Sigmoid colon (tissue), 6 donors: ENCODE measurements at regions not wholly inside any gene's neighbourhood (a gene's known extent, or its start where the extent isn't known, plus 50 kb on each side); places are given as distances from the start of the nearest gene placed in this dataset.

ENCODE experiments used
- DNase-seq: peaks from one replicate; pipeline ENCODE4 v3.0.0-alpha.2; 2019
- H3K27ac ChIP-seq, 4 donors: fragments of 200-600 bp; sonication (generic); one replicate each; pipeline ENCODE4 v1.5.1; 2016 to 2019; ENCODE audit warnings: mild to moderate bottlenecking in 1 of 4
- H3K27me3 ChIP-seq, 3 donors: fragments of 200-600 bp; sonication (generic); one replicate each; pipeline ENCODE4 v1.5.1; 2019; ENCODE audit warnings: mild to moderate bottlenecking in 1 of 3
- H3K36me3 ChIP-seq, 4 donors: fragments of 200-600 bp; sonication (generic); one replicate each; pipeline ENCODE4 v1.5.1; 2016 to 2019
- H3K4me1 ChIP-seq, 4 donors: fragments of 200-600 bp; sonication (generic); one replicate each; pipeline ENCODE4 v1.5.1; 2017 to 2019
- H3K4me3 ChIP-seq, 4 donors: fragments of 200-600 bp; sonication (generic); one replicate each; pipeline ENCODE4 v1.5.1; 2017 to 2019; ENCODE audit warnings: mild to moderate bottlenecking in 2 of 4, moderate library complexity in 1 of 4
- H3K9me3 ChIP-seq, 4 donors: fragments of 200-600 bp in 3 of 4; sonication (generic) in 3 of 4; one replicate each; pipeline versions ENCODE4 v1.5.1 to v1.6.1; 2013 to 2019
- CTCF ChIP-seq, 4 experiments: fragments of 450-650 bp in 3 of 4; fragments of 200-600 bp in 1 of 4; IDR thresholded peaks; one replicate each; pipeline ENCODE4 v1.5.1; 2016 to 2019; ENCODE audit warnings: antibody characterized with exemption in 4 of 4, mild to moderate bottlenecking in 3 of 4, moderate library complexity in 2 of 4
- EP300 ChIP-seq, 4 donors: sonication (generic); formaldehyde crosslinking; IDR thresholded peaks; one replicate each; pipeline ENCODE4 v1.6.1; 2017; ENCODE audit warnings: antibody characterized with exemption in 4 of 4
- POLR2A ChIP-seq, 2 donors: fragments of 450-650 bp; IDR thresholded peaks; one replicate each; pipeline ENCODE4 v1.6.1; 2016; ENCODE audit warnings: antibody characterized with exemption in 2 of 2, mild to moderate bottlenecking in 2 of 2, moderate library complexity in 2 of 2
- POLR2AphosphoS5 ChIP-seq, 4 donors: sonication (generic); formaldehyde crosslinking; IDR thresholded peaks; one replicate each; pipeline ENCODE4 v1.6.1; 2017; ENCODE audit warnings: antibody characterized with exemption in 4 of 4
- WGBS, 2 donors: extraction: QIAGEN DNeasy Blood & Tissue Kit; methylation state at CpG; one replicate each; pipeline ENCODE4 v1.1.7; 2013; 5-methylcytosine and 5-hydroxymethylcytosine counted together
- intact Hi-C: fragments of 100-400 bp; cut with DNase I; formaldehyde crosslinking; loops from one replicate; pipeline ENCODE4 v1.15.1; 2023
- donor health status: healthy with polysubstance abuse.
- donor health status: healthy.

- no peak for TF ChIP-seq POLR2A (IDR thresholded peaks at IDR 0.05)
- TF ChIP-seq CTCF (IDR thresholded peaks at IDR 0.05) = no peak
- no peak for TF ChIP-seq POLR2AphosphoS5 (IDR thresholded peaks at IDR 0.05)
- TF ChIP-seq EP300 (IDR thresholded peaks at IDR 0.05) = no peak
- H3K36me3 ChIP-seq = no peaks in the 10 kb centered on the region
- H3K4me3 ChIP-seq = no peak overlapping the region
- 18 to 29% methylated on average over 1 of the region's 1 CpG for WGBS, 2 donors
- peaks cover 0 to 10% (median 4%) of the 10 kb centered on the region in 4 donors for H3K4me1 ChIP-seq
- H3K9me3 ChIP-seq = no peaks in the 10 kb centered on the region
- H3K27me3 ChIP-seq = no peaks in the 10 kb centered on the region
- no peak for DNase-seq
- intact Hi-C loops = no loop called here
- H3K27ac ChIP-seq = no peak overlapping the region
Observed at GRCh38 chr12:39240587-39240986, 202.3 kb downstream of the KIF21A start.

GRCh38 chr12:39239490-39240486 is 203.1 kb downstream of the KIF21A start:
- H3K36me3 ChIP-seq = no peaks in the 10 kb centered on the region
- peaks cover 0 to 14% (median 7%) of the 10 kb centered on the region in 4 donors for H3K4me1 ChIP-seq
- H3K27me3 ChIP-seq = no peaks in the 10 kb centered on the region
- no peaks in the 10 kb centered on the region for H3K9me3 ChIP-seq
- intact Hi-C loops = no loop called here
- no peak for DNase-seq
- H3K27ac ChIP-seq = no peak overlapping the region
- TF ChIP-seq POLR2AphosphoS5 (IDR thresholded peaks at IDR 0.05) (no peak), EP300 (IDR thresholded peaks at IDR 0.05) (no peak), POLR2A (IDR thresholded peaks at IDR 0.05) (no peak), CTCF (IDR thresholded peaks at IDR 0.05) (no peak)
- 10 to 38% methylated on average over 5 of the region's 5 CpGs for WGBS, 2 donors
- no peak overlapping the region for H3K4me3 ChIP-seq

GRCh38 chr12:39237004-39237403 is 205.9 kb downstream of the KIF21A start:
- TF ChIP-seq EP300 (IDR thresholded peaks at IDR 0.05) (no peak), POLR2A (IDR thresholded peaks at IDR 0.05) (no peak), POLR2AphosphoS5 (IDR thresholded peaks at IDR 0.05) (no peak), CTCF (IDR thresholded peaks at IDR 0.05) (no peak)
- 29 to 61% methylated on average over 2 of the region's 2 CpGs for WGBS, 2 donors
- intact Hi-C loops = no loop called here

DNA sequence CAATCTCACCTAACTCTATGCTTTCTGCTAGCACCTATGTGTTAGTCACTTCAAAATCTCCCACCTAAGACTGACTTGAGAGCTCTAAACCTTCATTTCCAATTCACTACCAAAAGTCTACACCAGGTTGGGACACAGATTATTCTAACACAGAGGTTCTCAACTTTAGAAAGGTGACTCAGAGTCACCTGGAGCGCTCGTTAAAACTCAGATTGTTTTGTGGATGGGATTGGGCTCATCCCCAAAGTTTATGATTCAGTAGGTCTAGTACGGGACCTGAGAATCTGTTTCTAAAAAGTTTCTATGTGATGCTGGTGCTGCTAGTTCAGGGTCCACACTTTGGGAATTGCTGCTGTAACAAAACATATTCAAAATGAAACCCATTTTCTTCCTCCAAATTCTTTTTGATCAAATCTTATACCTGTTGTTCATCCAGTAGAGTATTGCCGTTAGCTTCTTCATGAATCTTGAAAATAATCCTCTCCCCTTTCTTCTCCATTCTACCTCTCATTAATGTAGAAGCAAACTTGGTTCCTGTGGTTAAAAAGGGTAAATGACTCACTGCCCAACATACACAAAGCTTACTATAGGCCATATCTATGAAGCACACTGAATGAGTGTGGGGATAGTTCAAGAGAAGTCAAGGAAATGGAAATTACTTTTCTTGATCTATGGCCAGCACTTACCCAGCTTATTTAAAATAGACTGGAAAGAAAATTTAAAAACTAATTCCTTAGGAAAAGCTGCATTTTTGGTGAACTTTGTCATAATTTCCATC is 206.7 kb downstream of the KIF21A start:
- Histone ChIP-seq H3K27me3 (no peaks in the 10 kb centered on the region), H3K36me3 (no peaks in the 10 kb centered on the region), H3K4me3 (no peak overlapping the region), H3K4me1 (peaks cover 0 to 14% (median 7%) of the 10 kb centered on the region in 4 donors), H3K9me3 (no peaks in the 10 kb centered on the region), H3K27ac (no peak overlapping the region)
- 93 to 94% methylated on average over 4 of the region's 4 CpGs for WGBS, 2 donors
- intact Hi-C loops = no loop called here
- no peak for DNase-seq
- TF ChIP-seq EP300 (IDR thresholded peaks at IDR 0.05) = no peak
- TF ChIP-seq POLR2AphosphoS5 (IDR thresholded peaks at IDR 0.05) = no peak
- no peak for TF ChIP-seq CTCF (IDR thresholded peaks at IDR 0.05)
- no peak for TF ChIP-seq POLR2A (IDR thresholded peaks at IDR 0.05)

More at GRCh38 chr12:39237004-39237403, 205.9 kb downstream of the KIF21A start:
- DNase-seq = no peak
- no peak overlapping the region for H3K27ac ChIP-seq
- no peaks in the 10 kb centered on the region for H3K27me3 ChIP-seq
- peaks cover 0 to 14% (median 7%) of the 10 kb centered on the region in 4 donors for H3K4me1 ChIP-seq
- H3K4me3 ChIP-seq = no peak overlapping the region
- H3K9me3 ChIP-seq = no peaks in the 10 kb centered on the region
- no peaks in the 10 kb centered on the region for H3K36me3 ChIP-seq
